ENCODE measurements at regions not wholly inside any gene's neighbourhood (a gene's known extent, or its start where the extent isn't known, plus 50 kb on each side); places are given as distances from the start of the nearest gene placed in this dataset.

GRCh38 chr12:42779186-42779859 is 189.8 kb upstream of the PRICKLE1 start:
- WGBS, 2 donors: 60 to 77% methylated on average over 7 of the region's 7 CpGs
- H3K9me3 ChIP-seq: no peaks in the 10 kb centered on the region

GRCh38 chr12:42776396-42776795 is 186.8 kb upstream of the PRICKLE1 start:
- no peak for DNase-seq (ENCODE audit: low spot score in 2 of 2)
- Histone ChIP-seq H3K27ac (no peak overlapping the region), H3K27me3 (no peaks in the 10 kb centered on the region), H3K9me3 (peaks cover 0 to 7% (median 0%) of the 10 kb centered on the region in 4 donors), H3K4me3 (no peak overlapping the region), H3K4me1 (peaks cover 0 to 20% (median 0%) of the 10 kb centered on the region in 4 donors), H3K36me3 (no peaks in the 10 kb centered on the region)
- 60 to 64% methylated on average over 9 of the region's 9 CpGs for WGBS, 2 donors
- TF ChIP-seq EP300 (IDR thresholded peaks at IDR 0.05) (no peak), POLR2A (IDR thresholded peaks at IDR 0.05) (no peak), CTCF (IDR thresholded peaks at IDR 0.05) (no peak)

More at GRCh38 chr12:42779186-42779859, 189.8 kb upstream of the PRICKLE1 start:
- Histone ChIP-seq H3K36me3 (no peaks in the 10 kb centered on the region), H3K4me3 (no peak overlapping the region), H3K27me3 (no peaks in the 10 kb centered on the region), H3K4me1 (peaks cover 0 to 20% (median 0%) of the 10 kb centered on the region in 4 donors), H3K27ac (peak overlapping the region in 1 of 4 donors; percentile 1)
- no peak for TF ChIP-seq EP300 (IDR thresholded peaks at IDR 0.05)
- TF ChIP-seq POLR2A (IDR thresholded peaks at IDR 0.05): no peak
- no peak for TF ChIP-seq CTCF (IDR thresholded peaks at IDR 0.05)
- peak; percentile 28 to 38 for DNase-seq (ENCODE audit: low spot score in 2 of 2)

- no peaks in the 10 kb centered on the region for H3K36me3 ChIP-seq
- peaks cover 0 to 7% (median 0%) of the 10 kb centered on the region in 4 donors for H3K9me3 ChIP-seq
- WGBS, 2 donors: 85 to 89% methylated on average over 3 of the region's 3 CpGs
- H3K4me3 ChIP-seq: no peak overlapping the region
- peaks cover 0 to 1% (median 0%) of the 10 kb centered on the region in 4 donors for H3K4me1 ChIP-seq
- no peaks in the 10 kb centered on the region for H3K27me3 ChIP-seq
- H3K27ac ChIP-seq: no peak overlapping the region
- no peak for DNase-seq (ENCODE audit: low spot score in 2 of 2)
- TF ChIP-seq CTCF (IDR thresholded peaks at IDR 0.05) (no peak), EP300 (IDR thresholded peaks at IDR 0.05) (no peak), POLR2A (IDR thresholded peaks at IDR 0.05) (no peak)
Observed at GRCh38 chr12:42774238-42774637, 184.7 kb upstream of the PRICKLE1 start.

- 72 to 85% methylated on average over 3 of the region's 3 CpGs for WGBS, 2 donors
- H3K9me3 ChIP-seq: peaks cover 0 to 7% (median 0%) of the 10 kb centered on the region in 4 donors
- H3K4me1 ChIP-seq: no peaks in the 10 kb centered on the region
- TF ChIP-seq POLR2A (IDR thresholded peaks at IDR 0.05) (no peak), CTCF (IDR thresholded peaks at IDR 0.05) (no peak), EP300 (IDR thresholded peaks at IDR 0.05) (no peak)
- no peak for DNase-seq (ENCODE audit: low spot score in 2 of 2)
- H3K4me3 ChIP-seq: no peak overlapping the region
- no peaks in the 10 kb centered on the region for H3K27me3 ChIP-seq
- no peak overlapping the region for H3K27ac ChIP-seq
- H3K36me3 ChIP-seq: no peaks in the 10 kb centered on the region
Observed at GRCh38 chr12:42770261-42770660, 180.7 kb upstream of the PRICKLE1 start.

- no peaks in the 10 kb centered on the region for H3K27me3 ChIP-seq
- H3K4me1 ChIP-seq: no peaks in the 10 kb centered on the region
- WGBS, 2 donors: 8 to 22% methylated on average over 1 of the region's 1 CpG
- H3K4me3 ChIP-seq: no peak overlapping the region
- no peak for DNase-seq (ENCODE audit: low spot score in 2 of 2)
- peaks cover 0 to 7% (median 0%) of the 10 kb centered on the region in 4 donors for H3K9me3 ChIP-seq
- TF ChIP-seq CTCF (IDR thresholded peaks at IDR 0.05) (no peak), POLR2A (IDR thresholded peaks at IDR 0.05) (no peak), EP300 (IDR thresholded peaks at IDR 0.05) (no peak)
- no peak overlapping the region for H3K27ac ChIP-seq
- H3K36me3 ChIP-seq: no peaks in the 10 kb centered on the region
Observed at GRCh38 chr12:42769455-42769854, 179.9 kb upstream of the PRICKLE1 start.

Data from tibial nerve (tissue), 4 donors.